HepG2 (cell line): ENCODE measurements at regions not wholly inside any gene's neighbourhood (a gene's known extent, or its start where the extent isn't known, plus 50 kb on each side); places are given as distances from the start of the nearest gene placed in this dataset.

Experiments used
- ATAC-seq: fragments of 200-7000 bp; cut with Tn5 transposase; 3 replicates; pipeline ENCODE4 v1.9.1; 2020; ENCODE audit warnings: mild to moderate bottlenecking, moderate library complexity
- BruUV-seq: library from RNA; stranded (reverse); fragments of 400-500 nt; replicated peaks from 2 replicates; lab custom pipeline; 2021; lab: Mats Ljungman, UMichigan
- CTCF ChIA-PET: fragments of 300-600 bp; formaldehyde crosslinking; extraction: SDS; loops from one replicate; lab custom pipeline; 2021; ENCODE audit warnings: low total read pairs, inconsistent platforms, low intra/inter-chr PET ratio; lab: Yijun Ruan, JAX
- POLR2A ChIA-PET: fragments of 350-600 bp; sonication (Branson Sonifier 250); formaldehyde crosslinking; loops from one replicate; lab custom pipeline; 2020; ENCODE audit warnings: antibody characterized with exemption, inconsistent platforms; lab: Yijun Ruan, JAX
- DNase-seq: peaks from one replicate; pipeline ENCODE4 v3.0.0-alpha.2; 2015; ENCODE audit warnings: low spot score
- FAIRE-seq: peaks from 3 replicates; lab custom pipeline; 2011; peaks lifted over from hg19 to GRCh38; lab: Jason Lieb, UNC
- H2AFZ ChIP-seq: one replicate; pipeline ENCODE4 v1.6.1; 2011; ENCODE audit warnings: low read length, inconsistent platforms
- H3K27ac ChIP-seq: fragments of 300-600 bp; 3 replicates; pipeline ENCODE4 v1.8.0; 2011; ENCODE audit warnings: mixed run types, mild to moderate bottlenecking, mixed read lengths, low read length, inconsistent platforms; ENCODE audit not compliant: insufficient read depth; ENCODE audit errors: extremely low read length
- H3K27me3 ChIP-seq, 2 experiments: fragments of 200-600 bp in 1 of 2; 2 replicates in 1 of 2; 3 replicates in 1 of 2; pipeline versions ENCODE4 v1.6.0 to v1.8.0; 2011; ENCODE audit warnings: low read length in 2 of 2, mild to moderate bottlenecking in 2 of 2, moderate library complexity in 2 of 2, inconsistent platforms in 1 of 2; ENCODE audit not compliant: insufficient read depth in 2 of 2, control insufficient read depth in 1 of 2
- H3K36me3 ChIP-seq, 2 experiments: fragments of 200-600 bp in 1 of 2; replicated peaks in 1 of 2; 2 replicates in 1 of 2; 3 replicates in 1 of 2; pipeline versions ENCODE4 v1.5.1 to v1.8.0; 2011; ENCODE audit warnings: low read length in 2 of 2, inconsistent platforms in 1 of 2; ENCODE audit not compliant: insufficient read depth in 2 of 2, control insufficient read depth in 1 of 2
- H3K4me1 ChIP-seq: 2 replicates; pipeline ENCODE4 v1.5.1; 2012; ENCODE audit warnings: low read length, inconsistent platforms; ENCODE audit not compliant: insufficient read depth
- H3K4me2 ChIP-seq: 2 replicates; pipeline ENCODE4 v1.6.0; 2011; ENCODE audit warnings: low read depth, low read length, inconsistent platforms
- H3K4me3 ChIP-seq, 3 experiments: fragments of 200-600 bp in 1 of 3; sonication (generic), shearing (Covaris generic) in 1 of 3; replicated peaks in 1 of 3; 2 replicates each; pipeline ENCODE4 v1.5.1; 2011 to 2016; ENCODE audit warnings: low read length in 3 of 3, inconsistent platforms in 2 of 3, low read depth in 2 of 3, mild to moderate bottlenecking in 2 of 3, control low read depth in 1 of 3, mixed read lengths in 1 of 3; ENCODE audit not compliant: insufficient read depth in 1 of 3
- H3K79me2 ChIP-seq: one replicate; pipeline ENCODE4 v1.6.1; 2011; ENCODE audit warnings: low read length, inconsistent platforms; ENCODE audit not compliant: insufficient read depth
- H3K9ac ChIP-seq: 2 replicates; pipeline ENCODE4 v1.6.0; 2011; ENCODE audit warnings: mild to moderate bottlenecking, low read depth, low read length, inconsistent platforms; ENCODE audit not compliant: insufficient read depth
- H3K9me3 ChIP-seq: 2 replicates; pipeline ENCODE4 v1.5.1; 2012; ENCODE audit warnings: mild to moderate bottlenecking, low read length
- H4K20me1 ChIP-seq: 2 replicates; pipeline ENCODE4 v1.6.0; 2011; ENCODE audit warnings: inconsistent platforms, mild to moderate bottlenecking, low read length, moderate library complexity; ENCODE audit not compliant: insufficient read depth
- E2F1 ChIP-seq: sonication (generic); formaldehyde crosslinking; IDR thresholded peaks from 2 replicates; pipeline ENCODE4 v1.5.0; 2020; ENCODE audit warnings: missing genetic modification reagents
- FOXA1 ChIP-seq, 2 experiments: fragments of 450-650 bp in 1 of 2; sonication (generic) in 1 of 2; formaldehyde crosslinking in 1 of 2; IDR thresholded peaks; 2 replicates each; pipeline versions ENCODE4 v1.4.0 to v1.6.1; 2016 to 2020; ENCODE audit warnings: missing genetic modification reagents in 1 of 2
- IKZF1 ChIP-seq: fragments of 450-650 bp; IDR thresholded peaks from 2 replicates; pipeline ENCODE4 v1.7.1; 2016
- SNAPC5 ChIP-seq: sonication (generic); formaldehyde crosslinking; IDR thresholded peaks from 2 replicates; pipeline ENCODE4 v1.8.1; 2023; ENCODE audit warnings: mild to moderate bottlenecking, missing genetic modification reagents, borderline replicate concordance
- SP140L ChIP-seq: sonication (generic); formaldehyde crosslinking; IDR thresholded peaks from 2 replicates; pipeline ENCODE4 v1.4.0; 2020; ENCODE audit warnings: missing genetic modification reagents, borderline replicate concordance
- ZMYM3 ChIP-seq: sonication (generic); formaldehyde crosslinking; IDR thresholded peaks from 2 replicates; pipeline ENCODE4 v1.5.1; 2020; ENCODE audit warnings: mild to moderate bottlenecking, missing genetic modification reagents
- ZNF768 ChIP-seq: sonication (generic); formaldehyde crosslinking; IDR thresholded peaks from 2 replicates; pipeline ENCODE4 v1.4.0; 2020; ENCODE audit warnings: missing genetic modification reagents
- ZNF780A ChIP-seq: sonication (generic); formaldehyde crosslinking; IDR thresholded peaks from 2 replicates; pipeline ENCODE4 v1.8.0; 2022; ENCODE audit warnings: mild to moderate bottlenecking, missing genetic modification reagents, moderate library complexity
- WGBS: methylation state at CpG from one replicate; pipeline ENCODE4 v1.1.6; 2017; ENCODE audit warnings: low lambda C conversion rate; 5-methylcytosine and 5-hydroxymethylcytosine counted together
- in situ Hi-C: cut with HindIII; loops from 2 replicates; pipeline ENCODE4 v1.10.0; 2017; ENCODE audit warnings: low pct_unique_long_range_greater_than_20kb; ENCODE audit not compliant: extremely low pct_ligation_motif_present
- intact Hi-C: fragments of 100-400 bp; cut with micrococcal nuclease; formaldehyde crosslinking; loops from one replicate; pipeline ENCODE4 v1.10.0; 2022; ENCODE audit not compliant: unreplicated experiment
- TF ChIP-seq, protein P1 (sequence below): sonication (generic); formaldehyde crosslinking; IDR thresholded peaks from 2 replicates; pipeline ENCODE4 v1.4.0; 2020; ENCODE audit warnings: missing genetic modification reagents, mild to moderate bottlenecking, borderline replicate concordance
- TF ChIP-seq, protein P2 (sequence below): sonication (generic); formaldehyde crosslinking; IDR thresholded peaks from 2 replicates; pipeline ENCODE4 v1.4.0; 2020; ENCODE audit warnings: mild to moderate bottlenecking, missing genetic modification reagents

GRCh38 chr16:86073103-86073625 lies 174.2 kb downstream of the IRF8 start:
- no peak overlapping the region for H2AFZ ChIP-seq
- TF ChIP-seq ZMYM3 (no peak), ZNF768 (peak; percentile 35; the same call in 1 of the 2 replicates)
- TF ChIP-seq, protein P1, sequence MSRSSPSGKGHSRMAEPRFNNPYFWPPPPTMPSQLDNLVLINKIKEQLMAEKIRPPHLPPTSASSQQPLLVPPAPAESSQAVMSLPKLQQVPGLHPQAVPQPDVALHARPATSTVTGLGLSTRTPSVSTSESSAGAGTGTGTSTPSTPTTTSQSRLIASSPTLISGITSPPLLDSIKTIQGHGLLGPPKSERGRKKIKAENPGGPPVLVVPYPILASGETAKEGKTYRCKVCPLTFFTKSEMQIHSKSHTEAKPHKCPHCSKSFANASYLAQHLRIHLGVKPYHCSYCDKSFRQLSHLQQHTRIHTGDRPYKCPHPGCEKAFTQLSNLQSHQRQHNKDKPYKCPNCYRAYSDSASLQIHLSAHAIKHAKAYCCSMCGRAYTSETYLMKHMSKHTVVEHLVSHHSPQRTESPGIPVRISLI (CRISPR knock-in tag): 0 out of 2 replicates have a peak, but pooled peaks have one; percentile 11
- TF ChIP-seq, all 625 proteins: peak for 2
- no peak for ATAC-seq
- H3K4me3 ChIP-seq: no peak overlapping the region
- BruUV-seq: no TSS peak
- no peaks in the 10 kb centered on the region for H3K79me2 ChIP-seq
- FAIRE-seq: no peak
- peaks cover 4% of the 10 kb centered on the region; the same call in 1 of the 2 replicates for H4K20me1 ChIP-seq
- no peak overlapping the region for H3K9ac ChIP-seq
- no peak overlapping the region for H3K27ac ChIP-seq
- H3K27me3 ChIP-seq: peaks cover 0 to 26% of the 10 kb centered on the region in 2 experiments; a peak in 3 of 5 replicates
- WGBS: 55% methylated on average over 11 of the region's 11 CpGs
- H3K36me3 ChIP-seq: no peaks in the 10 kb centered on the region
- no peaks in the 10 kb centered on the region for H3K9me3 ChIP-seq
- in situ Hi-C loops (loop anchor here (5.0 to 10.0 kb wide), 2 partner anchors 232 to 444 kb away; no protein-coding TSS in a partner anchor), intact Hi-C loops (no loop called here)
- CTCF ChIA-PET: interaction anchor here (0.6 to 2.3 kb wide), 3 partner anchors 441 to 447 kb away, joined by 3 to 22 read pairs (median 21); no protein-coding TSS in a partner anchor
- POLR2A ChIA-PET: no interaction called here
- no peak overlapping the region for H3K4me2 ChIP-seq
- peaks cover 8% of the 10 kb centered on the region; the same call in 1 of the 2 replicates for H3K4me1 ChIP-seq
- no peak for DNase-seq

GRCh38 chr16:86073763-86074493 lies 175.0 kb downstream of the IRF8 start:
- no peak for FAIRE-seq
- intact Hi-C loops (no loop called here), in situ Hi-C loops (loop anchor here (5.0 to 10.0 kb wide), 2 partner anchors 231 to 443 kb away; no protein-coding TSS in a partner anchor)
- CTCF ChIA-PET: interaction anchor here (1.7 to 2.3 kb wide), 3 partner anchors 444 to 446 kb away, joined by 5 to 22 read pairs (median 21); no protein-coding TSS in a partner anchor
- H3K27me3 ChIP-seq: peaks cover 0 to 25% of the 10 kb centered on the region in 2 experiments; a peak in 3 of 5 replicates
- H3K9ac ChIP-seq: no peak overlapping the region
- no peaks in the 10 kb centered on the region for H3K36me3 ChIP-seq
- no peak overlapping the region for H3K4me3 ChIP-seq
- peaks cover 8% of the 10 kb centered on the region; the same call in 1 of the 2 replicates for H3K4me1 ChIP-seq
- BruUV-seq: no TSS peak
- no peak overlapping the region for H2AFZ ChIP-seq
- WGBS: 75% methylated on average over 8 of the region's 9 CpGs
- ATAC-seq: no peak
- no peak for DNase-seq
- 0 out of 2 replicates have a peak, but pooled peaks have one; percentile 47 for TF ChIP-seq IKZF1
- no peak for TF ChIP-seq SNAPC5
- TF ChIP-seq E2F1 (CRISPR knock-in tag): no peak
- no peak for TF ChIP-seq SP140L
- TF ChIP-seq, protein P2, sequence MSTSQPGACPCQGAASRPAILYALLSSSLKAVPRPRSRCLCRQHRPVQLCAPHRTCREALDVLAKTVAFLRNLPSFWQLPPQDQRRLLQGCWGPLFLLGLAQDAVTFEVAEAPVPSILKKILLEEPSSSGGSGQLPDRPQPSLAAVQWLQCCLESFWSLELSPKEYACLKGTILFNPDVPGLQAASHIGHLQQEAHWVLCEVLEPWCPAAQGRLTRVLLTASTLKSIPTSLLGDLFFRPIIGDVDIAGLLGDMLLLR (CRISPR knock-in tag): no peak
- TF ChIP-seq FOXA1 (IDR thresholded peaks at IDR 0.05): 0 out of 2 replicates have a peak, but pooled peaks have one; percentile 20
- TF ChIP-seq FOXA1 (CRISPR knock-in tag; IDR thresholded peaks at IDR 0.05): no peak
- TF ChIP-seq ZNF780A (CRISPR knock-in tag): no peak
- TF ChIP-seq, all 625 proteins: peak for 2
- Histone ChIP-seq H3K27ac (no peak overlapping the region), H3K79me2 (no peaks in the 10 kb centered on the region), H3K4me2 (no peak overlapping the region), H3K9me3 (no peaks in the 10 kb centered on the region), H4K20me1 (peaks cover 4% of the 10 kb centered on the region; the same call in 1 of the 2 replicates)
- POLR2A ChIA-PET: no interaction called here
